Loucy (cell line): ENCODE measurements at regions not wholly inside any gene's neighbourhood (a gene's known extent, or its start where the extent isn't known, plus 50 kb on each side); places are given as distances from the start of the nearest gene placed in this dataset.

Experiments used
- EZH2phosphoT487 ChIP-seq: fragments of 200-600 bp; IDR thresholded peaks from 2 replicates; pipeline ENCODE4 v1.6.1; 2018; ENCODE audit warnings: antibody characterized with exemption, mild to moderate bottlenecking, moderate library complexity, borderline replicate concordance
- TF ChIP-seq, protein P1 (sequence below): fragments of 200-600 bp; sonication (generic); conservative IDR thresholded peaks from 2 replicates; pipeline ENCODE4 v1.5.1; 2014; ENCODE audit warnings: mild to moderate bottlenecking, antibody characterized with exemption, low read length

DNA sequence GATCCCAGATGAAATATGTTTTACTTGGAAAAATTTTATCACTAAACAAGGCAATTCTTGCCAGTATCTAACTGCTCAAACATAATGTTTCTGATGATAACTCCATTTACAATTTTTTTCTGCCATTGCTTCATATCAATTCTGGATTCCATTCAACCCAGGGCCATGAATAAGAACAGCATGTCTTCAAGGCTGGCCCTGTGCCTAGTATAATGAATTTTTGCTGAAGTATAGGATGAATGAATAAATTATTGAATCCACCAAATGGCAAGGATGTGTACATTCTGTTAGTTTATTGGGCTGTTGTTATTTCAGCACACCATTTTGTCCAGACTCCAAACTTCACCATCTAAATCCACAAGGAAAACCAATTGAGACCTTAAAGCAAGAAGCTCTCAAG is 414.7 kb downstream of the HS3ST3B1 start:
- TF ChIP-seq, protein P1, sequence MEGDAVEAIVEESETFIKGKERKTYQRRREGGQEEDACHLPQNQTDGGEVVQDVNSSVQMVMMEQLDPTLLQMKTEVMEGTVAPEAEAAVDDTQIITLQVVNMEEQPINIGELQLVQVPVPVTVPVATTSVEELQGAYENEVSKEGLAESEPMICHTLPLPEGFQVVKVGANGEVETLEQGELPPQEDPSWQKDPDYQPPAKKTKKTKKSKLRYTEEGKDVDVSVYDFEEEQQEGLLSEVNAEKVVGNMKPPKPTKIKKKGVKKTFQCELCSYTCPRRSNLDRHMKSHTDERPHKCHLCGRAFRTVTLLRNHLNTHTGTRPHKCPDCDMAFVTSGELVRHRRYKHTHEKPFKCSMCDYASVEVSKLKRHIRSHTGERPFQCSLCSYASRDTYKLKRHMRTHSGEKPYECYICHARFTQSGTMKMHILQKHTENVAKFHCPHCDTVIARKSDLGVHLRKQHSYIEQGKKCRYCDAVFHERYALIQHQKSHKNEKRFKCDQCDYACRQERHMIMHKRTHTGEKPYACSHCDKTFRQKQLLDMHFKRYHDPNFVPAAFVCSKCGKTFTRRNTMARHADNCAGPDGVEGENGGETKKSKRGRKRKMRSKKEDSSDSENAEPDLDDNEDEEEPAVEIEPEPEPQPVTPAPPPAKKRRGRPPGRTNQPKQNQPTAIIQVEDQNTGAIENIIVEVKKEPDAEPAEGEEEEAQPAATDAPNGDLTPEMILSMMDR, result no peak
- TF ChIP-seq EZH2phosphoT487, result no peak
